ENCODE measurements at regions not wholly inside any gene's neighbourhood (a gene's known extent, or its start where the extent isn't known, plus 50 kb on each side); places are given as distances from the start of the nearest gene placed in this dataset.

DNA sequence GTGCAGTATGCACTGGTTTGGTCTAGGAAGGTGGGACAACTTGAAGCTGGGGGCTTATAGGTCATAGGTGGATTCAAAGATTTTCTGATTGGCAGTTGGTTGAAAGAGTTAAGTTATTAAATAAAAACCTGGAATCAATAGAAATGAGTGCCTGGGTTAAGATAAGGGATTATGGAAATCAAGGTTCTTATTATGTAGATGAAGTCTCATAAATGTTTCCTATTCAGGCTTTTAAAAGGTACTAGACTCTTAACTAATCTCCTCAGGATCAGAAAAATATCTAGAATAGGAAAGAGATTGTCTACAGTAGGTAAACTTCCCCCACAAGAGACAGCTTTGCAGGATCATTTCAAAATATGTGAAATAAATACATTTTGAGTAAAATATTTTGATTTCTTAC lies 163.3 kb upstream of the FBN2 start:
- no peak for TF ChIP-seq CTCF (IDR thresholded peaks at IDR 0.05; ENCODE audit: extremely low read depth in 1 of 2, insufficient read depth in 1 of 2, low read depth in 1 of 2, low read length in 2 of 2)
- TF ChIP-seq, protein P1, sequence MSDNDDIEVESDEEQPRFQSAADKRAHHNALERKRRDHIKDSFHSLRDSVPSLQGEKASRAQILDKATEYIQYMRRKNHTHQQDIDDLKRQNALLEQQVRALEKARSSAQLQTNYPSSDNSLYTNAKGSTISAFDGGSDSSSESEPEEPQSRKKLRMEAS (IDR thresholded peaks at IDR 0.05; ENCODE audit: insufficient read depth, insufficient read length): no peak
- TF ChIP-seq EZH2 (IDR thresholded peaks at IDR 0.05; ENCODE audit: borderline replicate concordance, low read depth, low read length, severe bottlenecking): no peak
- TF ChIP-seq POLR2AphosphoS5 (IDR thresholded peaks at IDR 0.05; ENCODE audit: insufficient read depth, low read depth, low read length): no peak
- no peak for TF ChIP-seq POLR2A (IDR thresholded peaks at IDR 0.05; ENCODE audit: low read depth, low read length)
- no peak for TF ChIP-seq JUN (IDR thresholded peaks at IDR 0.05; ENCODE audit: borderline replicate concordance, insufficient read depth, insufficient read length, low read depth)
- no peak for TF ChIP-seq MYC (IDR thresholded peaks at IDR 0.05; ENCODE audit: low read depth, low read length)

Measured in endothelial cell of umbilical vein (primary cell).